Natural killer cell (primary cell): ENCODE measurements at regions not wholly inside any gene's neighbourhood (a gene's known extent, or its start where the extent isn't known, plus 50 kb on each side); places are given as distances from the start of the nearest gene placed in this dataset.

Experiments used
- ATAC-seq, 3 donors: fragments of 150-1000 bp in 2 of 3; fragments of 200-7000 bp in 1 of 3; cut with Tn5 transposase; 1 replicate in 1 of 3; 2 replicates in 2 of 3; pipeline ENCODE4 v1.10.0; 2021; ENCODE audit warnings: mild to moderate bottlenecking in 2 of 3, moderate library complexity in 2 of 3
- DNase-seq, 2 donors: peaks; one replicate each; pipeline versions ENCODE4 v3.0.0 to v3.0.0-alpha.2; 2013 to 2021; ENCODE audit warnings: mixed read lengths in 1 of 2
- H3K27ac ChIP-seq: one replicate; pipeline ENCODE4 v1.5.1; 2013; ENCODE audit warnings: mild to moderate bottlenecking, low read length
- H3K27me3 ChIP-seq: one replicate; pipeline ENCODE4 v1.6.1; 2013; ENCODE audit warnings: low read length; ENCODE audit not compliant: control insufficient read depth, insufficient read depth
- H3K36me3 ChIP-seq: one replicate; pipeline ENCODE4 v1.6.1; 2013; ENCODE audit warnings: low read length; ENCODE audit not compliant: control insufficient read depth, insufficient read depth
- H3K4me1 ChIP-seq: one replicate; pipeline ENCODE4 v1.6.1; 2013; ENCODE audit warnings: low read length; ENCODE audit not compliant: control insufficient read depth, insufficient read depth
- H3K4me3 ChIP-seq: one replicate; pipeline ENCODE4 v1.5.1; 2013; ENCODE audit warnings: low read length
- H3K9me3 ChIP-seq: one replicate; pipeline ENCODE4 v1.6.1; 2013; ENCODE audit warnings: low read length; ENCODE audit not compliant: control insufficient read depth, insufficient read depth
- H3K27ac Mint-ChIP-seq, 2 donors: one replicate each; pipeline ENCODE4 v1.8.0; 2022; ENCODE audit warnings: mild to moderate bottlenecking in 2 of 2, mixed read lengths in 2 of 2, moderate library complexity in 1 of 2
- H3K27me3 Mint-ChIP-seq, 2 donors: one replicate each; pipeline ENCODE4 v1.8.0; 2022; ENCODE audit warnings: low read depth in 2 of 2, mixed read lengths in 2 of 2
- H3K36me3 Mint-ChIP-seq: one replicate; pipeline ENCODE4 v1.8.0; 2022; ENCODE audit warnings: mixed read lengths
- H3K4me1 Mint-ChIP-seq, 2 donors: one replicate each; pipeline ENCODE4 v1.8.0; 2022; ENCODE audit warnings: mixed read lengths in 2 of 2
- H3K4me3 Mint-ChIP-seq: one replicate; pipeline ENCODE4 v1.8.0; 2022; ENCODE audit warnings: mild to moderate bottlenecking, moderate library complexity, mixed read lengths
- H3K9me3 Mint-ChIP-seq, 2 donors: one replicate each; pipeline ENCODE4 v1.8.0; 2022; ENCODE audit warnings: mixed read lengths in 2 of 2
- WGBS: methylation state at CpG from one replicate; pipeline ENCODE4 v1.1.7; 2013; ENCODE audit warnings: missing lambda C conversion rate; ENCODE audit not compliant: insufficient coverage; 5-methylcytosine and 5-hydroxymethylcytosine counted together
- intact Hi-C: fragments of 100-400 bp; cut with micrococcal nuclease; formaldehyde crosslinking; loops from one replicate; pipeline ENCODE4 v1.14.2; 2022
- TF ChIP-seq, protein P1 (sequence below): fragments of 200-600 bp; IDR thresholded peaks from one replicate; pipeline ENCODE4 v1.8.0; 2022; ENCODE audit warnings: antibody characterized with exemption

DNA sequence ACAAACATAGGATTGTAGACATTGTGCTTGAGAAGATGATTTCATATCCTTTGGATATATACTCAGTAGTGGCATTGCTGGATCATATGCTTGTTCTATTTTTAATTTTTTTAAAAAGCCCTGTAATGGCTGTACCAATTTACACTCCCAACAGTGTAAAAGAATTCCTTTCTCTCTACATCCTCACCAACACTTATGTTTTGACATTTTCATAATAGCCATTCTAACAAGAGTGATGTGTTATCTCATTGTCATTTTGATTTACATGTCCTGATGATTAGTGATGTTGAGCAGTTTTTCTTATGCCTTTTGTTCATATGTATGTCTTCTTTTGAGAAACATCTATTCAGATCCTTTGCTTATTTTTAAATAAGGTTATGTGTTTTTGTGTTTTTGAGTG is 1039.2 kb upstream of the GOT2 start:
- DNase-seq = no peak
- no peaks in the 10 kb centered on the region for H3K27me3 ChIP-seq
- intact Hi-C loops = no loop called here
- H3K36me3 ChIP-seq = no peaks in the 10 kb centered on the region
- no peak overlapping the region for H3K27ac Mint-ChIP-seq
- H3K4me3 ChIP-seq = no peak overlapping the region
- no peak overlapping the region for H3K4me3 Mint-ChIP-seq
- no peaks in the 10 kb centered on the region for H3K4me1 ChIP-seq
- H3K9me3 Mint-ChIP-seq = peaks cover 9 to 10% of the 10 kb centered on the region in 2 donors
- TF ChIP-seq, protein P1, sequence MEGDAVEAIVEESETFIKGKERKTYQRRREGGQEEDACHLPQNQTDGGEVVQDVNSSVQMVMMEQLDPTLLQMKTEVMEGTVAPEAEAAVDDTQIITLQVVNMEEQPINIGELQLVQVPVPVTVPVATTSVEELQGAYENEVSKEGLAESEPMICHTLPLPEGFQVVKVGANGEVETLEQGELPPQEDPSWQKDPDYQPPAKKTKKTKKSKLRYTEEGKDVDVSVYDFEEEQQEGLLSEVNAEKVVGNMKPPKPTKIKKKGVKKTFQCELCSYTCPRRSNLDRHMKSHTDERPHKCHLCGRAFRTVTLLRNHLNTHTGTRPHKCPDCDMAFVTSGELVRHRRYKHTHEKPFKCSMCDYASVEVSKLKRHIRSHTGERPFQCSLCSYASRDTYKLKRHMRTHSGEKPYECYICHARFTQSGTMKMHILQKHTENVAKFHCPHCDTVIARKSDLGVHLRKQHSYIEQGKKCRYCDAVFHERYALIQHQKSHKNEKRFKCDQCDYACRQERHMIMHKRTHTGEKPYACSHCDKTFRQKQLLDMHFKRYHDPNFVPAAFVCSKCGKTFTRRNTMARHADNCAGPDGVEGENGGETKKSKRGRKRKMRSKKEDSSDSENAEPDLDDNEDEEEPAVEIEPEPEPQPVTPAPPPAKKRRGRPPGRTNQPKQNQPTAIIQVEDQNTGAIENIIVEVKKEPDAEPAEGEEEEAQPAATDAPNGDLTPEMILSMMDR = no peak
- H3K4me1 Mint-ChIP-seq = no peaks in the 10 kb centered on the region
- H3K9me3 ChIP-seq = peaks cover 2% of the 10 kb centered on the region
- no peak for ATAC-seq
- H3K27ac ChIP-seq = no peak overlapping the region
- no peaks in the 10 kb centered on the region for H3K36me3 Mint-ChIP-seq
- H3K27me3 Mint-ChIP-seq = no peaks in the 10 kb centered on the region

GRCh38 chr16:59759296-59759695 is 1025.2 kb upstream of the GOT2 start:
- Histone ChIP-seq H3K27me3 (no peaks in the 10 kb centered on the region), H3K9me3 (peaks cover 13% of the 10 kb centered on the region), H3K4me3 (no peak overlapping the region), H3K36me3 (no peaks in the 10 kb centered on the region), H3K4me1 (no peaks in the 10 kb centered on the region), H3K27ac (no peak overlapping the region)
- Mint-ChIP-seq H3K27ac (no peak overlapping the region), H3K27me3 (no peaks in the 10 kb centered on the region), H3K9me3 (peaks cover 16 to 27% of the 10 kb centered on the region in 2 donors), H3K36me3 (peaks cover 7% of the 10 kb centered on the region), H3K4me3 (no peak overlapping the region), H3K4me1 (no peaks in the 10 kb centered on the region)
- DNase-seq (no peak), ATAC-seq (no peak)
- TF ChIP-seq, protein P1 = no peak
- WGBS = 89% methylated on average over 1 of the region's 3 CpGs
- intact Hi-C loops = no loop called here

GRCh38 chr16:59758848-59759247 is 1024.7 kb upstream of the GOT2 start:
- H3K9me3 Mint-ChIP-seq = peaks cover 16 to 29% of the 10 kb centered on the region in 2 donors
- no peak overlapping the region for H3K4me3 Mint-ChIP-seq
- no peak overlapping the region for H3K27ac ChIP-seq
- no peaks in the 10 kb centered on the region for H3K4me1 Mint-ChIP-seq
- no peaks in the 10 kb centered on the region for H3K27me3 Mint-ChIP-seq
- DNase-seq = no peak
- 46% methylated on average over 1 of the region's 1 CpG for WGBS
- peaks cover 7% of the 10 kb centered on the region for H3K36me3 Mint-ChIP-seq
- no peak overlapping the region for H3K4me3 ChIP-seq
- H3K27me3 ChIP-seq = no peaks in the 10 kb centered on the region
- H3K4me1 ChIP-seq = no peaks in the 10 kb centered on the region
- no peaks in the 10 kb centered on the region for H3K36me3 ChIP-seq
- peaks cover 13% of the 10 kb centered on the region for H3K9me3 ChIP-seq
- intact Hi-C loops = no loop called here
- TF ChIP-seq, protein P1 = no peak
- H3K27ac Mint-ChIP-seq = no peak overlapping the region
- no peak for ATAC-seq

GRCh38 chr16:59754854-59755253 is 1020.7 kb upstream of the GOT2 start:
- H3K27ac ChIP-seq = no peak overlapping the region
- H3K9me3 Mint-ChIP-seq = peaks cover 13 to 18% of the 10 kb centered on the region in 2 donors

More at GRCh38 chr16:59754854-59755253, 1020.7 kb upstream of the GOT2 start:
- Mint-ChIP-seq H3K27ac (no peak overlapping the region), H3K27me3 (no peaks in the 10 kb centered on the region), H3K36me3 (no peaks in the 10 kb centered on the region), H3K4me1 (no peaks in the 10 kb centered on the region), H3K4me3 (no peak overlapping the region)
- DNase-seq (no peak), ATAC-seq (no peak)
- no peaks in the 10 kb centered on the region for H3K4me1 ChIP-seq
- H3K9me3 ChIP-seq = peaks cover 8% of the 10 kb centered on the region
- no peaks in the 10 kb centered on the region for H3K36me3 ChIP-seq
- no peak overlapping the region for H3K4me3 ChIP-seq
- intact Hi-C loops = no loop called here
- TF ChIP-seq, protein P1 = no peak
- no peaks in the 10 kb centered on the region for H3K27me3 ChIP-seq
- 93% methylated on average over 19 of the region's 19 CpGs for WGBS
